Naive thymus-derived CD8-positive, alpha-beta T cell (primary cell): ENCODE measurements at regions not wholly inside any gene's neighbourhood (a gene's known extent, or its start where the extent isn't known, plus 50 kb on each side); places are given as distances from the start of the nearest gene placed in this dataset.

ENCODE experiments used
- ATAC-seq, 2 donors: fragments of 150-1000 bp; cut with Tn5 transposase in 1 of 2; sonication (Bioruptor Pico), chemical (Tn5 transposase) in 1 of 2; 1 replicate in 1 of 2; 2 replicates in 1 of 2; pipeline ENCODE4 v1.10.0; 2021; ENCODE audit warnings: mild to moderate bottlenecking in 2 of 2, moderate library complexity in 2 of 2
- POLR2A ChIA-PET: fragments of 350-600 bp; sonication (Branson Sonifier 250); formaldehyde crosslinking; loops from one replicate; lab custom pipeline; 2021; ENCODE audit warnings: antibody characterized with exemption; lab: Charles Lee
- DNase-seq, 10 donors: peaks; one replicate each; pipeline versions ENCODE4 v3.0.0 to v3.0.0-alpha.2; 2020 to 2022
- H3K27ac Mint-ChIP-seq, 10 donors: one replicate each; pipeline ENCODE4 v1.8.0; 2020 to 2022; ENCODE audit warnings: mild to moderate bottlenecking in 10 of 10, mixed read lengths in 10 of 10, moderate library complexity in 4 of 10, inconsistent platforms in 1 of 10
- H3K27me3 Mint-ChIP-seq, 5 donors: one replicate each; pipeline ENCODE4 v1.8.0; 2021 to 2022; ENCODE audit warnings: mixed read lengths in 5 of 5
- H3K36me3 Mint-ChIP-seq, 3 donors: one replicate each; pipeline ENCODE4 v1.8.0; 2020 to 2022; ENCODE audit warnings: mixed read lengths in 3 of 3, mild to moderate bottlenecking in 2 of 3, inconsistent platforms in 1 of 3
- H3K4me1 Mint-ChIP-seq, 4 donors: one replicate each; pipeline ENCODE4 v1.8.0; 2021 to 2022; ENCODE audit warnings: mixed read lengths in 4 of 4
- H3K4me3 Mint-ChIP-seq, 10 donors: one replicate each; pipeline ENCODE4 v1.8.0; 2020 to 2022; ENCODE audit warnings: mild to moderate bottlenecking in 10 of 10, mixed read lengths in 10 of 10, moderate library complexity in 6 of 10, inconsistent platforms in 1 of 10
- H3K9me3 Mint-ChIP-seq, 9 donors: one replicate each; pipeline ENCODE4 v1.8.0; 2020 to 2022; ENCODE audit warnings: mixed read lengths in 9 of 9, mild to moderate bottlenecking in 3 of 9, inconsistent platforms in 1 of 9, moderate library complexity in 1 of 9

GRCh38 chr14:53386362-53386761 lies 233.2 kb upstream of the DDHD1 start:
- Mint-ChIP-seq H3K4me3 (no peak overlapping the region), H3K36me3 (no peaks in the 10 kb centered on the region), H3K9me3 (peaks cover 0 to 2% (median 0%) of the 10 kb centered on the region in 9 donors), H3K4me1 (peaks cover 0 to 2% (median 0%) of the 10 kb centered on the region in 4 donors), H3K27me3 (peaks cover 0 to 12% (median 0%) of the 10 kb centered on the region in 5 donors), H3K27ac (no peak overlapping the region)
- no peak for DNase-seq
- no peak for ATAC-seq
- POLR2A ChIA-PET = no interaction called here

GRCh38 chr14:53384536-53384935 lies 231.4 kb upstream of the DDHD1 start:
- no peaks in the 10 kb centered on the region for H3K9me3 Mint-ChIP-seq
- peaks cover 0 to 7% (median 0%) of the 10 kb centered on the region in 5 donors for H3K27me3 Mint-ChIP-seq
- H3K4me3 Mint-ChIP-seq = no peak overlapping the region
- H3K27ac Mint-ChIP-seq = no peak overlapping the region
- ATAC-seq (no peak), DNase-seq (no peak)
- H3K4me1 Mint-ChIP-seq = peaks cover 0 to 2% (median 0%) of the 10 kb centered on the region in 4 donors
- POLR2A ChIA-PET = no interaction called here
- no peaks in the 10 kb centered on the region for H3K36me3 Mint-ChIP-seq

GRCh38 chr14:53384073-53384472 lies 230.9 kb upstream of the DDHD1 start:
- no peak overlapping the region for H3K4me3 Mint-ChIP-seq
- no peak overlapping the region for H3K27ac Mint-ChIP-seq
- POLR2A ChIA-PET = no interaction called here
- peaks cover 0 to under 1% (median 0%) of the 10 kb centered on the region in 9 donors for H3K9me3 Mint-ChIP-seq
- no peak for ATAC-seq
- H3K36me3 Mint-ChIP-seq = no peaks in the 10 kb centered on the region
- DNase-seq = no peak
- peaks cover 0 to 2% (median 0%) of the 10 kb centered on the region in 4 donors for H3K4me1 Mint-ChIP-seq
- H3K27me3 Mint-ChIP-seq = peaks cover 0 to 7% (median 0%) of the 10 kb centered on the region in 5 donors

GRCh38 chr14:53381895-53382294 lies 228.8 kb upstream of the DDHD1 start:
- ATAC-seq = no peak
- peaks cover 0 to 1% (median 0%) of the 10 kb centered on the region in 9 donors for H3K9me3 Mint-ChIP-seq
- H3K36me3 Mint-ChIP-seq = no peaks in the 10 kb centered on the region
- H3K4me3 Mint-ChIP-seq = no peak overlapping the region
- H3K27me3 Mint-ChIP-seq = no peaks in the 10 kb centered on the region
- H3K27ac Mint-ChIP-seq = no peak overlapping the region
- POLR2A ChIA-PET = no interaction called here
- peaks cover 0 to 2% (median 0%) of the 10 kb centered on the region in 4 donors for H3K4me1 Mint-ChIP-seq
- no peak for DNase-seq

GRCh38 chr14:53380867-53381225 lies 227.7 kb upstream of the DDHD1 start:
- DNase-seq = no peak
- Mint-ChIP-seq H3K27me3 (no peaks in the 10 kb centered on the region), H3K4me3 (no peak overlapping the region), H3K4me1 (peaks cover 0 to 2% (median 0%) of the 10 kb centered on the region in 4 donors), H3K36me3 (no peaks in the 10 kb centered on the region), H3K27ac (no peak overlapping the region), H3K9me3 (peaks cover 0 to 1% (median 0%) of the 10 kb centered on the region in 9 donors)
- POLR2A ChIA-PET = no interaction called here
- ATAC-seq = no peak

GRCh38 chr14:53380052-53380866 lies 227.1 kb upstream of the DDHD1 start:
- Mint-ChIP-seq H3K27ac (no peak overlapping the region), H3K4me1 (peaks cover 0 to 2% (median 0%) of the 10 kb centered on the region in 4 donors), H3K36me3 (no peaks in the 10 kb centered on the region), H3K9me3 (peaks cover 0 to 1% (median 0%) of the 10 kb centered on the region in 9 donors), H3K4me3 (no peak overlapping the region), H3K27me3 (no peaks in the 10 kb centered on the region)
- DNase-seq (no peak), ATAC-seq (no peak)
- POLR2A ChIA-PET = no interaction called here

- DNase-seq = no peak
Measured at GRCh38 chr14:53378142-53378541, 225.0 kb upstream of the DDHD1 start.

GRCh38 chr14:53376064-53376463 lies 222.9 kb upstream of the DDHD1 start:
- POLR2A ChIA-PET = no interaction called here
- DNase-seq (no peak), ATAC-seq (no peak)
- H3K27ac Mint-ChIP-seq = no peak overlapping the region
- H3K9me3 Mint-ChIP-seq = peaks cover 0 to 1% (median 0%) of the 10 kb centered on the region in 9 donors
- peaks cover 0 to 6% (median 0%) of the 10 kb centered on the region in 3 donors for H3K36me3 Mint-ChIP-seq
- no peaks in the 10 kb centered on the region for H3K4me1 Mint-ChIP-seq
- H3K27me3 Mint-ChIP-seq = no peaks in the 10 kb centered on the region
- no peak overlapping the region for H3K4me3 Mint-ChIP-seq

More at GRCh38 chr14:53378142-53378541, 225.0 kb upstream of the DDHD1 start:
- no peaks in the 10 kb centered on the region for H3K36me3 Mint-ChIP-seq
- no peak overlapping the region for H3K4me3 Mint-ChIP-seq
- H3K27ac Mint-ChIP-seq = no peak overlapping the region
- peaks cover 0 to 1% (median 0%) of the 10 kb centered on the region in 9 donors for H3K9me3 Mint-ChIP-seq
- no peaks in the 10 kb centered on the region for H3K27me3 Mint-ChIP-seq
- POLR2A ChIA-PET = no interaction called here
- no peak for ATAC-seq
- peaks cover 0 to 2% (median 0%) of the 10 kb centered on the region in 4 donors for H3K4me1 Mint-ChIP-seq

- Mint-ChIP-seq H3K4me1 (no peaks in the 10 kb centered on the region), H3K27ac (no peak overlapping the region), H3K27me3 (no peaks in the 10 kb centered on the region), H3K4me3 (no peak overlapping the region), H3K36me3 (peaks cover 0 to 6% (median 0%) of the 10 kb centered on the region in 3 donors), H3K9me3 (peaks cover 0 to 6% (median 0%) of the 10 kb centered on the region in 9 donors)
- POLR2A ChIA-PET = no interaction called here
- ATAC-seq (no peak), DNase-seq (no peak)
Measured at GRCh38 chr14:53375599-53375998, 222.5 kb upstream of the DDHD1 start.

GRCh38 chr14:53368711-53369201 lies 215.6 kb upstream of the DDHD1 start:
- H3K4me3 Mint-ChIP-seq = no peak overlapping the region
- POLR2A ChIA-PET = no interaction called here
- H3K27me3 Mint-ChIP-seq = no peaks in the 10 kb centered on the region
- H3K4me1 Mint-ChIP-seq = no peaks in the 10 kb centered on the region
- H3K9me3 Mint-ChIP-seq = peaks cover 0 to 11% (median 2%) of the 10 kb centered on the region in 9 donors
- H3K36me3 Mint-ChIP-seq = peaks cover 0 to 6% (median 6%) of the 10 kb centered on the region in 3 donors
- ATAC-seq (no peak), DNase-seq (no peak)
- H3K27ac Mint-ChIP-seq = no peak overlapping the region

- no peaks in the 10 kb centered on the region for H3K27me3 Mint-ChIP-seq
- DNase-seq = no peak
- H3K27ac Mint-ChIP-seq = no peak overlapping the region
- POLR2A ChIA-PET = no interaction called here
- no peak overlapping the region for H3K4me3 Mint-ChIP-seq
- ATAC-seq = no peak
- H3K4me1 Mint-ChIP-seq = no peaks in the 10 kb centered on the region
- H3K9me3 Mint-ChIP-seq = peaks cover 0 to 15% (median 4%) of the 10 kb centered on the region in 9 donors
- H3K36me3 Mint-ChIP-seq = peaks cover 0 to 7% (median 6%) of the 10 kb centered on the region in 3 donors
Measured at GRCh38 chr14:53368066-53368465, 214.9 kb upstream of the DDHD1 start.

- ATAC-seq = no peak
- POLR2A ChIA-PET = no interaction called here
- no peak for DNase-seq
- Mint-ChIP-seq H3K27me3 (no peaks in the 10 kb centered on the region), H3K27ac (no peak overlapping the region), H3K9me3 (peaks cover 0 to 19% (median 7%) of the 10 kb centered on the region in 9 donors), H3K4me1 (no peaks in the 10 kb centered on the region), H3K36me3 (peaks cover 0 to 11% (median 6%) of the 10 kb centered on the region in 3 donors), H3K4me3 (no peak overlapping the region)
Measured at GRCh38 chr14:53367644-53368026, 214.5 kb upstream of the DDHD1 start.

- no peaks in the 10 kb centered on the region for H3K27me3 Mint-ChIP-seq
- POLR2A ChIA-PET = no interaction called here
- H3K4me1 Mint-ChIP-seq = no peaks in the 10 kb centered on the region
- DNase-seq = no peak
- no peak overlapping the region for H3K4me3 Mint-ChIP-seq
- ATAC-seq = no peak
- H3K36me3 Mint-ChIP-seq = peaks cover 0 to 10% (median 5%) of the 10 kb centered on the region in 3 donors
- H3K27ac Mint-ChIP-seq = no peak overlapping the region
- peaks cover 0 to 20% (median 5%) of the 10 kb centered on the region in 9 donors for H3K9me3 Mint-ChIP-seq
Measured at GRCh38 chr14:53365486-53366130, 212.5 kb upstream of the DDHD1 start.
